ENCODE measurements at regions not wholly inside any gene's neighbourhood (a gene's known extent, or its start where the extent isn't known, plus 50 kb on each side); places are given as distances from the start of the nearest gene placed in this dataset.
"Not testable (repeated sequence)": the region's sequence is repeated elsewhere in the genome, so short reads cannot be mapped to it uniquely, and the experiment has no call there.

DNA sequence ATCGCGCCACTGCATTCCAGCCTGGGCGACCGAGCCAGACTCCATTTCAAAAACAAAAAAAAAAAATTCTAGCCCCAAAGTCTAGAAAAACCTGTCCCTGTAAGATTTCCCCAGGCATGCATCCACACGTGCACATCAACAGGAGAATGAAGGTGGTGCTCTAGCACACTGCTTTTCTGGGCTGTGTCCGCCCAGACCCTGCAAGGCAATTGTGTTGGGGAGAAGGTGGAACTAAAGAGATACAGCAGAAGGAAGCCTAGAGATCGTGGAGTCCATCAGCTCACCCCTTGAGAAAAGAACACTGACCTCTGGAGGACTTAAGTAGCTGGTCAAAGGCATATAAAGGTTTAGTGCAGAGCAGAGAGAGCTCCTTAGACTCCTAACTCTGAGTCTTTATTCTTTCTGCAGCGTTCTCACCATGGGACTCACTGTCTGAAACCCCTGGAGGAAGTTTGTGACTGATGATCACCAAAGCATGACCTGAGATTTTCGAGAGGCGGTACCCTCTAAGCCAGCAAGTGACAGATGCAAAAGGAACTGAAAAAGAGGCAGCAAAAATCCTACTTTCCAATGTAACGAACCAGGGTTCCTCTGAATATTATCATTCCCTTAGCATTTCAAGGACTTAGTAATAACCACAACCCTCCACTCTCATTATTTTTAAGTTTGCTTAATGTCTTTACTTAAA, 179.8 kb downstream of the MEX3B start:
- no peak for DNase-seq (ENCODE audit: low spot score)

DNA sequence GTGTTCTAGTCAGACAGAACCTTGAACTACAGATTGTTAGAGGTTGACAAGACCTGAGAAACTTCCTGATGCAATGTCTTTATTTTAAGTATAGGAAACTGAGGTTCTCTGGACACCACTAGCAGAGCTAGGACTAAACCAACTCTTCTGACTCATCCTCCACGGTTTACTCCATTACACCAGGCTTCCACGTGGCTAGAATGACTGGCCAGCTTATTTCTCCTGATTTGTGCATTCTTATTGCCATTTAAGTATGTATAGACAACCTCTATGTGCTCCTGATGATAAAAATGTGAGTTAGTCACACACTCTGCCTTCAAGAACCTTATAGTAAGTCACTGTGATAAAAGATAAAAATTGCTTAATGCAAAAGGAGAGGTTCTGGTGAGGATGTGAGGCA, 182.7 kb downstream of the MEX3B start:
- DNase-seq (ENCODE audit: low spot score): no peak

DNA sequence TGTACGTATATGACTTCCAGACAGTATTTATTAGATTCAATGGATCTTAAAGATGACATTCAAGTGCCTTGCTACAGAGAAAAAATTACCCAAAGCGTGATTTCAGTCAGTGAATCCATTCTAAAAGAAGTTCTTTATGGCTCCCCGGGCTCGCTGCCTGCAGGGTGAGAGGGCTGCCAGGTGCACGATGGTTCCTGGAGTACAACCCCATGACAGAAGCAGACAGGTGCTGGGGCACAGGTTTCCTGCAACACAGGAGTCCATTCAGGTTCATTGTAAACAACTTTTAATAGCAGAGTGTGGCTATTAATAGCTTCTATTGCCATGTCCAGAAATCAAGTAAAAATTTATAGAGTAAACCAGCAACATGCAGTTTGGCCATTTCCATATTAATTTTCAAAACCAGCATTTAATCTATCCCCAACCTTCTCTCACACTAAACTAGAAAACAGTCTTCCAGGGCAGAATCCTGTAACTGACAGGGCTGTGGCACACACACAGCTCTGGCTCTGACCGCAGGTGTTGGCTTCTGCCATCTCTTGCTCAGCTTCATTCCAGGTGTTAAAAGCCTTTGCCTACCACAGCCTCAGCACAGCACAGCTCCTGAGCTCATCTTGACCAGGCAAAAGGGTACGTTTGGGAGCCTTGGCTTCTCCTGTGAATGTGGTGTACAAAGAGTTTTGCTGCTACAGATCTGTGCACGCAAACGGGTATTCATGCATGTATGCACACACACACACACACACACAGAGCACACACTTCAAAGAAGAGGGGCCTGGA, 185.9 kb downstream of the MEX3B start:
- no peak for DNase-seq (ENCODE audit: low spot score)

DNA sequence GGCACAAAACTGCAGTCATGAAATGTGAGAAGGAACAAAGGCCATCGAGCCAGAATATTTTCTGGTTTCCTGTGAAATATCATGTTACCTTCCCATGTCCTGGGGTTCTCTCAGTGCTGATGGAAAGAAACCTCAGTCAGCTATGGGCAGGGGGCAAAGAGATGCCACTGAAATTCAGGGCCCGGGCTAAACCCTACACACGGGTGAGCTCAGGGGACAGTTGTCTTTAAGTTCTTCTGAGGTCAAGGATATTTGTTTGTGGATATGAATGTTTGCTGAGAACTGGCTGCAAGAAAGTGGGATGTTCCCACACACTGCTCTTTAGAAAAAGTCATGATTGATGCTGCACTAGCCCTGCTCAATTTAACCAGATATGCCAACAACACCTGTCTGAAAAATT, 187.2 kb downstream of the MEX3B start:
- no peak for DNase-seq (ENCODE audit: low spot score)

DNA sequence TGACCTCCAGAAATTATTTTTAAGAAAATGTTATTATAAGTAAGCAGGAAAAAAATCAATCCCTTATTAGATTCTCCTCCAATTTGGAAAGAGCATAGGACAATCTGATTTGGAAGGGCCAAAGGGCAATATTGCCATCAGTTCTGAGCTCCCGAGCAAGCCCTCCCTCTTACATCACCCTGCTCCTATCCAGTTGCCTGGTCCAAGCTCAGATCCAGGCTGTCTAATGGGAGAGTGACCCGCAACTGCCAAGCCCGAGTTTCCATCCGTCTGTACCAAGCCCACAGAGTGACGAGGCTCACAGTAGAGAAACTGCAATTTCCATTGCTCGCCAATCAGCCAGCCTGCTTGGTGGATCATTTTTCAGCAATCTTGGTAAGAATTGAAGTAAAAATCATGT, 187.7 kb downstream of the MEX3B start:
- DNase-seq (ENCODE audit: low spot score): no peak

DNA sequence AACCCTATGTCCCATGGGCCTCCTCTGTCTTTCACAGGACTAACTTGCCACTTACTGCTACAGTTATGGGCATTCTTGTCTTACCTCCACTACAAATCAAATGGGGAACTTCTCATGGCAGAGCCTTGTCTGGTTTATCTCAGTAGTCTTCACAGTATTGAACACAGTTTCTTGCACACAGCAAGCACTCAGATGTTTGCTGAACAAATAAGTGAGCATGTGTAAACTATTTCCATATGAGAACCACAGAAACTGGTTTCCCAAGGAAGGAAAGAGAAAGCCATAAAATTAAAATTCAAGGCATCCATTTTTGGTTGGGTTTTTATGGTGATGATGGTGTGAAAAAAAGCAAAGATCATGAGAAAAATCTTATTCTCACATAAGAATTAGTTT, 189.2 kb downstream of the MEX3B start:
- DNase-seq (ENCODE audit: low spot score): no peak

DNA sequence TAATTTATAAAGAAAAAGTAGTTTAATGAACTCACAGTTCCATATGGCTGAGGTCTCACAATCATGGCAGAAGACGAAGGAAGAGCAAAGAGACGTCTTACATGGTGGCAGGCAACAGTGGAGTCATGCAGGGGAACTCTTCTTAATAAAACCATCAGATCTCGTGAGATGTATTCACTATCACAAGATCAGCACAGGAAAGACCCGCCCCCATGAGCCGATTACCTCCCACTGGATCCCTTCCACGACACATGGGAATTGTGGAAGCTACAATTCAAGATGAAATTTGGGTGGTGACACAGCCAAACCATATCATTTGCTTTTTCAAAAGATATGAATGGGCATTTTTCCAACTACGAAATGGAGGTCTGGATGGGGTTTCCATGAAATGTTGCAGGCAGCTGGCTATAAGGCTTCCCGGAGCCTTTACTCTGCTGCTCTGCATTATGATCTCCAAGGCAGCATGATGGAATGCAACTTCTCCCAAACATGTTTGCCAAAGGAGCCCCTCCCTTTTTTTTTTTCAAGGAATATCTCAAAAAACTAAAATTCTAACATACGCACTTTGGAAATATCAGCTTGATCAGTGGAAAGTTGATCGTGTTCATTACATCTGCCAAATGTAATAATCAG, 189.7 kb downstream of the MEX3B start:
- no peak for DNase-seq (ENCODE audit: low spot score)

DNA sequence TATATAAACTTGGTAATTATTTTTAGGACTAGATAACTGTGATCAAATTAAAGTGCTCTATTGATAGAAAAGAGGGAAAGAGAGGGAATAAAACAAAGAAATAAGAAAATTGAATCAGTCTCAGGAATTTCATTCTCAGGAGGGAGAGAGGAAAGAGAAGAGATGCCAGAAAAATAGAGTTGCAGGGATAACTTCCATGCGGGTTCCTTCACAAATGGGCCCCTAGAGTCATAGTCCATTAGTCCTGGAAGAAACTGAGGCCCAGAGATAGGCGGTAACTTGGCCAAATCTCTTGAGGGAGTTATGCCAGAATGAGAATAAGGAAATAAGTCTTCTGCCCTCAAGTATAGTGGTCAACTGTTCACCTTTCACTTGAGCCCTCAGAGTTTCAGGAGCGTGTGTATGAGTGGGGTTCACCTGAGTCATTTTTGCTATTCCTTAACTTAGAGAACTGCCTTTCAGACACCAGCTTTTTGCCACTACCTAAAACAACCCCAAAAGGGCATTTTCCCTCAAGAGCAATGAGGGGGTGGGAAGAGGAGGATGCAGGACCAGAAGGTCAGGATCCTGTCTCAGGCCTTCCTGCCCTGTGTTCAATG, 192.6 kb downstream of the MEX3B start:
- no peak for DNase-seq (ENCODE audit: low spot score)

DNA sequence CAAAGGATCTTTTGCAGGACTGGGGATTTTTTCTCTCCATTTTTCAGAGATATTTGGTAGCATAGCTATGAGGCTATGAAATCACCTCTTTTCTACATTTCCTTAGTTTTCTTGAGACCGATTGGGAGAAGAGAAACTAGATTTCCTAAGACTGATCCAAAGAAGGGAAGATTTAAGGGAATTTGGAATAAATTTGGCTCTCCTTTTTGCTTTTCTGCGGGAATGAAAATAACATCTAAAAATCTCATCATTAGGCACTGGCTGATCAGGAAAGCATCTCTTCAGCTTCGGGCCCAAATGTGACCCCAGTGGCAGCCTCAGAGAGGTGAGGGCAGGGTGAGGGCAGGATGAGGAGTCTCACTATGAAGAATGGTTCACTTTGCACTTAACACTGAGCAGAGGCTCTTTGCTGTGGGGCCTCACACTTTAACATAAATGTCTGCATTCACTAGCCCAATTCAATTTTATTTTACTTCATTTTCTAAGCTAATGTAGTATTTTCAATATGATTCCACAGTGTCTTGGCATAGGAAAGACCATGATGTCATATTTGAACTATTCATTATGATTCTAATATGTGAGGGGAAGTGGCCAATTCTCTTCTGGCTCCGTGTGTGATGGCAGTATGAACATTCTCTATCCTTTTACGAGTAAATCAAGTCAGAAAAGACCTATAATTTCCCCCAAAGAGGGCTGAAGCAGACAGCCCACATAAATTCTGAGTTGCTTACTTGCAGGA, 193.2 kb downstream of the MEX3B start:
- DNase-seq (ENCODE audit: low spot score): no peak

DNA sequence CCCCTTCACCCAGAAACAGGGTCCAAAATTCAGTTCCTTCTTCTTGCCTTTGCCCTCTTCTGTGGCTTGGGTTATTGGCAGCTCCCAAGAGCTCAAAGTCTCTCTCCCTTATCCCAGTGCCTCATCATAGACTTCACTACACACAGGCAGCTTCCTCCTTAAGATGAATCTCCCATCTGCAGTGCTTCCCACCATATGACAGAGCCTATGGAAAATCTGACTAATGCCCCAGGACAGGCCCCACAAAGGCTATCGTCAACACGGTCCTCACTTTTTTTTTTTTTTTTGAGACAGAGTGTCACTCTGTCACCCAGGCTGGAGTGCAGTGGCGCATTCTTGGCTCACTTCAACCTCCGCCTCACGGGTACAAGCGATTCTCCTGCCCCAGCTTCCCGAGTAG, 194.1 kb downstream of the MEX3B start:
- DNase-seq (ENCODE audit: low spot score): no peak

DNA sequence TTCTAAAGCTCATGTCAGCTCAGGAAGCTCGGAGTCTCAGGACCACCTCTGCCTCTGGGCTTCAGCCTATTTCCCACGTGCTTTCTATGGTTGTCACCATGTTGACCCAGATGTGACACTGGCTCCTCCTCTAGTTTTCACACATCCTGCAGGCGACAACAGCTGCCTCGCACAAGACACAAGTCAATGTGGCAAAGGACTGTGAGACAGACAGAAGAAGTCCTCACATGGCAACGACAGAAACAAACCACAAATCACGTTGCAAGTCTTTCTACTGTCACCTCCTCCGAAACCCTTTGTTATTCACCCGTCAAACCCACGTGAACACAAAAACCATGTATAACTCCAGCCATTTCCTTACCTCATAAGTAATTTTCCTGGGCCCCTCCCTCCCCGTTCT, 194.5 kb downstream of the MEX3B start:
- no peak for DNase-seq (ENCODE audit: low spot score)

DNA sequence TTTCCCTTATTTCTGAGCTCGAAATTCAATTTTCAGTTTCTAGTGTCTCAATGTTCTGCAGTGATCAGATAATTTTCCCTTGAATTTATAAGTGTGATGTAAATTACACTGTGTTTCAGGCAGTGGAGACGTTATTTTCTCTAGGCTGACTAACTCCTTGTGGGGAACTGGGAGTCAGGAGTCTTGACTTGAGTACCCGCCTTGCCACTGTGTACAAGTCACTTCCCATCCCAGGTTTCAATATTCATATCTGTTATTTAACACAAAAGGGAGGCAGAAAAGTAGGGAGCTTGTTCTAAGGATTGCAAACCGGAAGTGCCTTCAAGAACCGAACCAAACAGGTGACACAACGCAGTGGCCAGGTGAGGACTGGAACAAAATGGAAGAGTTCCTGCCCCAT, 196.5 kb downstream of the MEX3B start:
- no peak for DNase-seq (ENCODE audit: low spot score)

DNA sequence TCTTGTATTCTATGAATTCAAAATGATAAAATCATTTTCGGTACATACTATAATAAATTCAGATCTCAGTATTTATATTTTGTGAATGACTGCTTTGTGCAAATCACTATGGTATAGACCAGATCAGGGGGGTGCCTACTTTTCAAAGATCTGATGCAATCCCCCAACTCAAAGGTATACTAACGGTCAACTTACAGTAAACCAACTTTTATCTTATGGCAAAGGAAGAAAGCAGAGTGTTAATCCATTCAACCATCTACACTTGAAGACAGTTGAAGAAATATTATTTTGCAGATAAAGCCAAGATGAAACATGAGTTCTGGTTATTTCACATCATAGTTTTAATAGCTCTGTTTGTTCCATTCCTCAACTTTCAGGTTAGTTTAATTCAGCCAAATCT, 197.1 kb downstream of the MEX3B start:
- DNase-seq (ENCODE audit: low spot score): no peak

DNA sequence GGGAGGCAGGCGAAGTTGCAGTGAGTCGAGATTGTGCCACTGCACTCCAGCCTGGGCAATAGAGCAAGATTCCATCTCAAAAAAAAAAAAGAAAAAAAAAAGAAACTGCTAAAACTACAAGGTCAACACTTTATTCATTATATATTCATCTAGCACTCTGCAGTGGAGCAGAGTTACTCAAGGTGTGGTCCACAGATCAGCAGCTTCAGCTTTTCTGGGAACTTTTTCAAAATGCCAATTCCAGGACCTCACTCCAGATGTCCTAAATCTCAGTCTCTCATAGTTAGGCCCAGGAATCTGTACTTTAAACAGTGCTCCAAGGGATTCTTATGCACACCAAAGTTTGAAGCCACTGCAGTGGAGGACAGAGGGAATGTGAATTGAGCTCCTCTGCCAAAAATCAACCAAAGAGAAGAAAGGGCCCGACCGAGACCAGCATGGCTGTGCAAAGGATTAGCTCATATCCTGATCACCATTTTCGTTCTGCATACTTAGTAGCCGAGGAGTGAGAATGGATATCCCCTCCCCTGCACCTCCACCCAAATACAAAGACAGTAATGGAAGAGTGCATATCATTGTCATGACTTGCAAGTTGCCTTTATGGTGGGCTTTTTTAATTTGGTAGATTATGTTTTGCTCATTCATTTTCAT, 201.9 kb downstream of the MEX3B start:
- no peak for DNase-seq (ENCODE audit: low spot score)

DNA sequence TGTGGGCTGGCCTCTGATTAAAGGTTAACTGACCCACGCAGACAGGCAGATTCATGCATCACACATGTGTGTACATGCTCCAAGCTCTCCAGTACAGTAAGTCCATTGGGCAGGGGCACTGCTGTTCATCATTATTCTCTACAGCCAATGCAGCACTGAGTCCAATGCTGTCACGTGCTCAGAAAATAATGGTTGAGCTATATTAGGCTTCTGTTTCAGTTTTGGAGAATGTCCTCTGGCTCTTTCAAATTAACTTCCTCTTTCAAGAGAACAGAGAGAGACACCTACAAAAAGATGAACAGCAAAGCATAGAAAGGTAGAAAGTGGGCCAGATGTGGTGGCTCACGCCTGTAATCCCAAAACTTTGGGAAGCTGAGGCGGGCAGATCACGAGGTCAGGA, 202.6 kb downstream of the MEX3B start:
- no peak for DNase-seq (ENCODE audit: low spot score)

DNA sequence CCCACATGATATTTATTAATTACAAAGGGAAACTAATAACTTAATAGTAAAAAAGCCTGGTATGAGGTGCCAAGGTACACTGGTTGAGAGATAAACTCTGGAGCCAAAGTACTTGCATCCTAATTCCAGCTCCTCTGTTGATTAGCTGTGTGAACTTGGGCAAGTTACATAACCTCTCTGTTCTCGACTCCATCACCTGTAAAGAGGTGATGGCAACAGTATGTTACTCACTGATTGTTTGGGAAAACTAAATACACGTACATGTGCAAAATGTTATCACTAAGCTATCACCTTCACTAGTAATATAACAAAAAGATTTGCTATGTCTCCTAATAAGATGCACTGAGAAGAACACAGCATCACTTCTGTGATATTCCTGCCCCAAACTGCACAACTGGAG, 206.4 kb downstream of the MEX3B start:
- DNase-seq (ENCODE audit: low spot score): no peak

DNA sequence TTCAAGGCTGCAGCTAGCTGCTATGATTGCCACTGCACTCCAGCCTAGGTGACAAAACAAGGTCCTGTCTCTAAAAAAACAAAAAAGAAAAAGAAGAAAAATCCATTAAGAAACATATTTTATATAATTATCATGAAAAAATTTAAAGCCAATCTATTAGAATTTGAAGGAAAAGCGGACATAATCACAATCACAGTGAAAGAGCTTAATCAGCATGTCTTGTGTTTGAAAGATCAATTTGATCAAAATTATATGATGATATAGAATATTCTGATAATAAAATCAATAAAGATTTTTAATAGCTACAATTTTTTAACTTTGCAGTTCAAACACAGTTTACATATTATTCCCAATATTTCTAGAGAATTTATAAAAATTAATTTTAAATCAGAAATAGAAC, 210.1 kb downstream of the MEX3B start:
- no peak for DNase-seq (ENCODE audit: low spot score)

DNA sequence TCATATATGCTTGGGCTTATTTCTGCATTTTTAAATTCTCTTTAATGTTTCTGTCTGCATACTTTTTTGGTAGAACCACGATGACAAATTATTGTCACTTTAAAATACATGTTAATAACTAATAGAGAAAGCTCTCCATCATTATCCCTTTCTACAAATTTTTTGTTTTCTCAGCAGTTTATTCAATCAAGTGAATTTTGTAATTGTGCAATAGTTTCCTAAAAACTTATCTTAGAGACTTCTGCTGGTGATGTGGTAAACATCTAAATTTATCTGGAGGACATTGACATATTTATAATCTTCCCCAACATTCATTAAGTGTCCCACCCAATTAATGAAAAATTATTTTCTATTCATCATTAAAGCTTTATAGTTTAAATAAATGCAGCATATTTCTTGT, 215.3 kb downstream of the MEX3B start:
- no peak for DNase-seq (ENCODE audit: low spot score)

DNA sequence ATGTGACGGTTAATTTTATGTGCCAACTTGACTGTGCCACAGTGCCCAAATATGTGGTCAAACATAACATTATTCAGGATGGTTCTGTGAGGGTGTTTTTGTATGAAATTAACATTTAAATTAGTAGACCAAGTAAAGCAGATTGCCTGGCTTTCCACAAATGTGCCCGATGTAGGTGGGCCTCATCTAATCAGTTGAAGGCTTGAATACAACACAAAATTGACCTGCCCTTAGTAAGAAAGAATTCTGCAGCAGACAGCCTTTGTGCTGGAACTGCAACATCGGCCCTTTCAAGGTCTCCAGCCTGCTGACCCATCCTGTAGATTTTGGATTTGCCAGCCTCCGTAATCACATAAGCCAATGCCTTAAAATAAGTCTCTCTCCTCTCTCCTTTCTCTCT, 215.9 kb downstream of the MEX3B start:
- DNase-seq (ENCODE audit: low spot score): no peak

DNA sequence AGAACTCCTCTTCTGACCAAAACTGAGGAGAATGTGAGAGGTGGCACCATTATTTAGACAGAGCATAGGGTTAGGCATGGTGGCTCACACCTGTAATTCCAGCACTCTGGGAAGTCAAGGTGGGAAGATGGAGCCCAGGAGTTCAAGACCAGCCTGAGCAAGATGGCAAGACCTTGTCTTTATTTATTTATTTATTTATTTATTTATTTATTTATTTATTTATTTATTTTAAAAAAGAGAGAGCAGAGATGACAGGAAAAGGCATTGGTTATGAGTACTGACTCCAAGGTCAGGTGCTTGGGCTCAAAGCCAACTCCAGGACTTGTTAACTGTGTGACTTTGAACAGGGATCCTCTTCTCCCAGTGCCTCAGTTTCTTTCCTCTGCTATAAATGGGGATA, 217.7 kb downstream of the MEX3B start:
- DNase-seq (ENCODE audit: low spot score): no peak

DNA sequence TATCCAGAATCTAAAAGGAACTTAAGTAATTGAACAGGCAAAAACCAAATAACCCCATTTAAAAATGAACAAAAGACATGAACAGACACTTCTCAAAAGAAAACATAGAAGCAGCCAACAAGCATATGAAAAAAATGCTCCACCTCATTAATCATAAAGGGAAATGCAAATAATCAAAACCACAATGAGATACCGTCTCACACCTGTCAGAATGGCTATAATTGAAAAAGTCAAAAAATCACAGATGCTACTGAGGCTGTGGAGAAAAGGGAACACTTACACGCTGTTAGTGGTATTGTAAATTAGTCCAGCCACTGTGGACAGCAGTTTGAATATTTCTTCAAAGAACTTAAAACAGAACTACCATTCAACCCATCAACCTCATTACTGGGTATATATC, 220.7 kb downstream of the MEX3B start:
- DNase-seq (ENCODE audit: low spot score): no peak

DNA sequence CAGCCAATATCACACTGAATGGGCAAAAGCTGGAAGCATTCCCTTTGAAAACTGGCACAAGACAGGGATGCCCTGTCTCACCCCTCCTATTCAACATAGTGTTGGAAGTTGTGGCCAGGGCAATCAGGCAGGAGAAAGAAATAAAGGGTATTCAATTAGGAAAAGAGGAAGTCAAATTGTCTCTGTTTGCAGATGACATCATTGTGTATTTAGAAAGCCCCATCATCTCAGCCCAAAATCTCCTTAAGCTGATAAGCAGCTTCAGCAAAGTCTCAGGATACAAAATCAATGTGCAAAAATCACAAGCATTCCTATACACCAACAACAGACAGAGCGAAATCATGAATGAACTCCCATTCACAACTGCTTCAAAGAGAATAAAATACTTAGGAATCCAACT, 223.2 kb downstream of the MEX3B start:
- not testable (repeated sequence) for DNase-seq (ENCODE audit: low spot score)

Measured in globus pallidus (tissue), 1 donor.